ENCODE measurements at regions not wholly inside any gene's neighbourhood (a gene's known extent, or its start where the extent isn't known, plus 50 kb on each side); places are given as distances from the start of the nearest gene placed in this dataset.
A peak's percentile ranks its signal among the peaks of the same experiment; 100 is the strongest.

DNA sequence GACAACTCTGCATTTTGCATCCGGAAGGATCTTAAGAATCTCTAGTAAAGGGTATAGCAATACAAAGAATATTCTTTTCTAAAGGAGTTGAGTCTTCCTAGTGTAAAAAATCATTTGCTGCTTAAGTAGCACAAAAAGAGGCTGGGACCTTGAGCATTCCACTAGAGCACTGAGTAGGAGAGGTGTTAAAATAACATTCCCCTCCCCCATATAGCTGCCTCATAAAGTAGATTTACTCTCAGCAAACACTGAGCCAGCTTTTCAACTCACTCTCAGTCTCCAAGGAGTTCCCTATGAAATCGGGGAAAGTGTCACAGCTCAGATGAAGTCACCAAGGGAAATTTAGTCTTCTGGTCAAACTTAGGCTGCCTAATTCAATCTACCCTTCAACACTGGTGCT lies 592.7 kb downstream of the ETNK1 start:
- Histone ChIP-seq H3K4me1 (ENCODE audit: control insufficient read depth, insufficient read depth, low read length) (no peaks in the 10 kb centered on the region), H3K27ac (ENCODE audit: low read length) (no peak overlapping the region), H3K27me3 (ENCODE audit: control insufficient read depth, insufficient read depth) (no peaks in the 10 kb centered on the region), H3K4me3 (ENCODE audit: low read length) (no peak overlapping the region), H3K9me3 (ENCODE audit: control insufficient read depth, low read length) (no peaks in the 10 kb centered on the region)
- WGBS: 68% methylated on average over 2 of the region's 2 CpGs
- ATAC-seq (no peak), DNase-seq (no peak)
- intact Hi-C loops (cut with DNase I): no loop called here

GRCh38 chr12:23221066-23221465 lies 596.1 kb downstream of the ETNK1 start:
- H3K27ac ChIP-seq (ENCODE audit: low read length): no peak overlapping the region
- ATAC-seq (no peak), DNase-seq (no peak)
- intact Hi-C loops (cut with DNase I): no loop called here
- H3K9me3 ChIP-seq (ENCODE audit: control insufficient read depth, low read length): no peaks in the 10 kb centered on the region
- no peaks in the 10 kb centered on the region for H3K27me3 ChIP-seq (ENCODE audit: control insufficient read depth, insufficient read depth)
- WGBS: 68% methylated on average over 4 of the region's 4 CpGs
- peaks cover 2% of the 10 kb centered on the region for H3K4me1 ChIP-seq (ENCODE audit: control insufficient read depth, insufficient read depth, low read length)
- no peak overlapping the region for H3K4me3 ChIP-seq (ENCODE audit: low read length)

GRCh38 chr12:23221926-23222325 lies 597.0 kb downstream of the ETNK1 start:
- intact Hi-C loops (cut with DNase I): no loop called here
- DNase-seq (no peak), ATAC-seq (no peak)
- H3K27ac ChIP-seq (ENCODE audit: low read length): no peak overlapping the region
- H3K4me3 ChIP-seq (ENCODE audit: low read length): no peak overlapping the region
- no peaks in the 10 kb centered on the region for H3K9me3 ChIP-seq (ENCODE audit: control insufficient read depth, low read length)
- WGBS: 64% methylated on average over 1 of the region's 1 CpG
- no peaks in the 10 kb centered on the region for H3K27me3 ChIP-seq (ENCODE audit: control insufficient read depth, insufficient read depth)
- peaks cover 2% of the 10 kb centered on the region for H3K4me1 ChIP-seq (ENCODE audit: control insufficient read depth, insufficient read depth, low read length)

DNA sequence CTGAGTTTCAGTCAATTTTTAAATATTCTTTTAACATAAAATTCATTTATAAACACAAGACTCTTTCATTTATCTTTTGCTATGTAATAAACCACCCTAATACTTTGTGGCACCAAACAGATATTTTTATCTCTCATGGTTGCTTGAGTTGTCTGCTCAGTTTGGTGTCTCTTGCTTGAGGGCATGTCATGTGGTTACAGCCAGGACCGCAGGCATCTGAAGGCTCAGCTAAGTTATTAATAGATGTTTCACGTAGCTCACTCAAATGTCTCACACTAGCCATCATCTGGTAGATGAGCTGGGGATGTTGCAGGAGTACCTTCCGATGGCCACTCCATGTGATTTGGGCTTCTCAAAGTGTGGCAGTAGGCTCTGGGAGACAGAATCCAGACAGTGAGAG lies 597.8 kb downstream of the ETNK1 start:
- H3K27ac ChIP-seq (ENCODE audit: low read length): no peak overlapping the region
- H3K27me3 ChIP-seq (ENCODE audit: control insufficient read depth, insufficient read depth): no peaks in the 10 kb centered on the region
- peak; percentile 51 to 64 for ATAC-seq
- H3K4me1 ChIP-seq (ENCODE audit: control insufficient read depth, insufficient read depth, low read length): peaks cover 2% of the 10 kb centered on the region
- no peak overlapping the region for H3K4me3 ChIP-seq (ENCODE audit: low read length)
- WGBS: 60% methylated on average over 3 of the region's 3 CpGs
- intact Hi-C loops (cut with DNase I): no loop called here
- H3K9me3 ChIP-seq (ENCODE audit: control insufficient read depth, low read length): no peaks in the 10 kb centered on the region
- DNase-seq: no peak

DNA sequence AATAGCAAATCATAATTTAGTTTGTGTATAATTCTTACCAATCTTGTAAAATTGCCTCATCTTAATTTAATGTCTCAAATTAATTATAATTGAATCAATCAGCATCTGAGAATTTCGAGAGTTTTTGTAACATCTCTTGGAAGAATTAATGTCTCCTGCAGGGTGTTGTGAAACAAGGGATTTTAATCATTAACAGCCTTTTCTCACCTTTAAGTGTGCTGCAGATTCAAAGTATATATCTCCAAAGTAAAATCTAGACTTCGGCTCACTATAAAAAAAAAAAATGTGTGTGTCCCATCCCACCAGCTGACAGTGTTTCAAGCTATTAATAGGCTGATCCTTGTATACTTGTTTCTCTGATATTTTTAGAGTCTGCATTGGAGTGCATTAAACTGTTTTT lies 603.1 kb downstream of the ETNK1 start:
- intact Hi-C loops (cut with DNase I): no loop called here
- 45% methylated on average over 2 of the region's 2 CpGs for WGBS
- Histone ChIP-seq H3K4me3 (ENCODE audit: low read length) (no peak overlapping the region), H3K27ac (ENCODE audit: low read length) (no peak overlapping the region), H3K9me3 (ENCODE audit: control insufficient read depth, low read length) (no peaks in the 10 kb centered on the region), H3K4me1 (ENCODE audit: control insufficient read depth, insufficient read depth, low read length) (no peaks in the 10 kb centered on the region), H3K27me3 (ENCODE audit: control insufficient read depth, insufficient read depth) (no peaks in the 10 kb centered on the region)
- ATAC-seq (peak in 1 of 2 donors; percentile 46), DNase-seq (no peak)

DNA sequence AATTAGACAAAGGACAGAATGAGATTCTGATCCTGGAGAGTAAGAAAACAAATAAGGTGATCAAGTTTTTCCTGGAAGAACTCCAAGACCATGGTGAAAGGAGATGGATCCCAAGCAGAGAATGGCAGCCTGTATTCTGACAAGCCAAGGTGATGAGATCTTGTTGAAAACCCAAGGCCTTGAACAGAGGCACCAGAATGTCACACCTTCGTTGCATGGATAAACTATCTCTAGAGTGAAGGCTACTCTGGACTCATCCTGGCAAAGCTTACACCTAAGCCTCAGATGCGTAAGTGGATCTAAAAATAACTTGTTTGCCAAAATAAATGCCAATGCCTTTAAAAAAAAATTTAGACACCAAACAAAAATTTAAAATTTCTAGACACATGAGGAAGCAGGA lies 605.9 kb downstream of the ETNK1 start:
- WGBS: 58% methylated on average over 2 of the region's 2 CpGs
- Histone ChIP-seq H3K4me1 (ENCODE audit: control insufficient read depth, insufficient read depth, low read length) (no peaks in the 10 kb centered on the region), H3K4me3 (ENCODE audit: low read length) (no peak overlapping the region), H3K9me3 (ENCODE audit: control insufficient read depth, low read length) (no peaks in the 10 kb centered on the region), H3K27me3 (ENCODE audit: control insufficient read depth, insufficient read depth) (no peaks in the 10 kb centered on the region), H3K27ac (ENCODE audit: low read length) (no peak overlapping the region)
- intact Hi-C loops (cut with DNase I): no loop called here
- ATAC-seq (peak; percentile 92 to 95), DNase-seq (no peak)

GRCh38 chr12:23236066-23236780 lies 611.3 kb downstream of the ETNK1 start:
- no peaks in the 10 kb centered on the region for H3K4me1 ChIP-seq (ENCODE audit: control insufficient read depth, insufficient read depth, low read length)
- H3K27ac ChIP-seq (ENCODE audit: low read length): no peak overlapping the region
- no peak overlapping the region for H3K4me3 ChIP-seq (ENCODE audit: low read length)
- H3K27me3 ChIP-seq (ENCODE audit: control insufficient read depth, insufficient read depth): no peaks in the 10 kb centered on the region
- H3K9me3 ChIP-seq (ENCODE audit: control insufficient read depth, low read length): no peaks in the 10 kb centered on the region
- intact Hi-C loops (cut with DNase I): no loop called here
- WGBS: 67% methylated on average over 7 of the region's 7 CpGs
- DNase-seq: no peak
- no peak for ATAC-seq

- no peak for ATAC-seq
- H3K27ac ChIP-seq (ENCODE audit: low read length): no peak overlapping the region
- H3K4me1 ChIP-seq (ENCODE audit: control insufficient read depth, insufficient read depth, low read length): no peaks in the 10 kb centered on the region
- H3K9me3 ChIP-seq (ENCODE audit: control insufficient read depth, low read length): no peaks in the 10 kb centered on the region
- WGBS: 96% methylated on average over 1 of the region's 1 CpG
- DNase-seq: no peak
- H3K4me3 ChIP-seq (ENCODE audit: low read length): no peak overlapping the region
- intact Hi-C loops (cut with DNase I): no loop called here
- no peaks in the 10 kb centered on the region for H3K27me3 ChIP-seq (ENCODE audit: control insufficient read depth, insufficient read depth)
Measured at GRCh38 chr12:23236811-23237210, 611.8 kb downstream of the ETNK1 start.

DNA sequence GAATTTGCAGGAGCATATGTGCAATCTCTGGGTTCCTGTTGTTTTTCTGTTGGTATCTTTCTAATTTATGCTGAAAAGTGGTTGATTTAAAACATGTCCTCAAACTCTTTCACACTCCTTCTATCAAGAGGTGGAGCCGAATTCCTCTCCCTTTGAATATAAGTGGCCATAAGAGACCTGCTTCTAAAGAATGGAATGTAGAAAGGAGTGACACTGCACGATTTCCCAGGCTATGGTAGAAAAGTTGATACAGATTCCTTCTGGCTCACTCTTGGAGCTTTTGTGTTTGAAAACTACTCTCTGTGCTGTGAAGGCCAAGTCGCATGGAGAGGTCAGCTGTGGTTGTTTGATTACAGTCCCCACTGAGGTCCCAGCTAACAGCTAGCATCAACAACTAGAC lies 613.2 kb downstream of the ETNK1 start:
- Histone ChIP-seq H3K27me3 (ENCODE audit: control insufficient read depth, insufficient read depth) (no peaks in the 10 kb centered on the region), H3K4me1 (ENCODE audit: control insufficient read depth, insufficient read depth, low read length) (no peaks in the 10 kb centered on the region), H3K27ac (ENCODE audit: low read length) (no peak overlapping the region), H3K4me3 (ENCODE audit: low read length) (no peak overlapping the region), H3K9me3 (ENCODE audit: control insufficient read depth, low read length) (no peaks in the 10 kb centered on the region)
- 55% methylated on average over 3 of the region's 3 CpGs for WGBS
- intact Hi-C loops (cut with DNase I): no loop called here
- no peak for DNase-seq
- no peak for ATAC-seq

- ATAC-seq: no peak
- intact Hi-C loops (cut with DNase I): no loop called here
- H3K4me1 ChIP-seq (ENCODE audit: control insufficient read depth, insufficient read depth, low read length): no peaks in the 10 kb centered on the region
- no peak overlapping the region for H3K4me3 ChIP-seq (ENCODE audit: low read length)
- H3K27ac ChIP-seq (ENCODE audit: low read length): no peak overlapping the region
- H3K27me3 ChIP-seq (ENCODE audit: control insufficient read depth, insufficient read depth): no peaks in the 10 kb centered on the region
- no peaks in the 10 kb centered on the region for H3K9me3 ChIP-seq (ENCODE audit: control insufficient read depth, low read length)
- DNase-seq: no peak
Measured at GRCh38 chr12:23238957-23239356, 614.0 kb downstream of the ETNK1 start.

- Histone ChIP-seq H3K27me3 (ENCODE audit: control insufficient read depth, insufficient read depth) (no peaks in the 10 kb centered on the region), H3K4me1 (ENCODE audit: control insufficient read depth, insufficient read depth, low read length) (no peaks in the 10 kb centered on the region), H3K27ac (ENCODE audit: low read length) (no peak overlapping the region), H3K9me3 (ENCODE audit: control insufficient read depth, low read length) (no peaks in the 10 kb centered on the region), H3K4me3 (ENCODE audit: low read length) (no peak overlapping the region)
- intact Hi-C loops (cut with DNase I): no loop called here
- DNase-seq (no peak), ATAC-seq (no peak)
- whole genome bisulfite sequencing: 92% methylated on average over 2 of the region's 2 CpGs
Measured at GRCh38 chr12:23245186-23245585, 620.2 kb downstream of the ETNK1 start.

GRCh38 chr12:23253191-23253590 lies 628.2 kb downstream of the ETNK1 start:
- ATAC-seq (no peak), DNase-seq (no peak)
- Histone ChIP-seq H3K27me3 (ENCODE audit: control insufficient read depth, insufficient read depth) (no peaks in the 10 kb centered on the region), H3K9me3 (ENCODE audit: control insufficient read depth, low read length) (no peaks in the 10 kb centered on the region), H3K27ac (ENCODE audit: low read length) (no peak overlapping the region), H3K4me3 (ENCODE audit: low read length) (no peak overlapping the region), H3K4me1 (ENCODE audit: control insufficient read depth, insufficient read depth, low read length) (no peaks in the 10 kb centered on the region)
- 79% methylated on average over 4 of the region's 4 CpGs for WGBS
- intact Hi-C loops (cut with DNase I): no loop called here

Measured in right cardiac atrium (tissue), 5 donors.